DMS 273 (cell line): ENCODE measurements at regions not wholly inside any gene's neighbourhood (a gene's known extent, or its start where the extent isn't known, plus 50 kb on each side); places are given as distances from the start of the nearest gene placed in this dataset.
"Not testable (repeated sequence)": the region's sequence is repeated elsewhere in the genome, so short reads cannot be mapped to it uniquely, and the experiment has no call there.

Experiments
- DNase-seq: peaks from one replicate; lab custom pipeline; 2025; ENCODE audit not compliant: unreplicated experiment; lab: John Stamatoyannopoulos, UW

DNA sequence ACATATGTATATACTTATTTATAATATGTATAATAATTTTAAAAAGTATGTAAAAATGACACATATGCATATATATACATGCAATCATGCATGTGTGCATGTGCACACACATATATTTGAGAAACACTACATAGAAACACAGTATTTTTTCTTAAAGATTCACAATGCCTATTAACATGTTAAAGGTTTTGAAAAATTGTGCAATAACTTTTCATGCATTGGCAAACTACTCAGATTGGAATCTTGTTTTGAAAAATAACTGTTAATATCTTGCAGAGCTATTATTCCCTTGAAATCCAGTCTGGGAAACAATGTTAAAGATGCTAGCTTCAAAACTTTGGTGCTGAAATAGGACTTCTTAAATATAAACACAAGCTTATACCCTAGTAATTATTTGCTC lies 256.2 kb upstream of the P2RY1 start:
- no peak for DNase-seq

DNA sequence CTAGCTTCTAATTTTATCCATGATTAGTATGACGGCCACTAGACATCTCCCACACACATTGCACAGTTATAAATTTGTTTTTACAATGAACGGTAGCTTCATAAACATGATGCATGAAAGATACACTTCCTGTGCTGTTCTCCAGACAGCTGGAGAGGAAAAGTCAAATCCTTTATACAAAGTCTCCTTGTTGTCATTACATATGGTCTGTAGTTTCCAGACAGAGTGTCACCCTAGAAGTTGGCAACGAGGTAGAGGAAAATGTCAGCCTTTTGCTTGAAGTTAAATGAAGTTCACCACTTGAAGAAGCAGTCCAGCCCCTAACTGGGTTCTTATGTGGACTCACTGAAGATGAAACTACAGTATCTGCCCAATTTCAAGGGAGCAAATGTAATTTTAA lies 253.0 kb upstream of the P2RY1 start:
- DNase-seq: no peak

DNA sequence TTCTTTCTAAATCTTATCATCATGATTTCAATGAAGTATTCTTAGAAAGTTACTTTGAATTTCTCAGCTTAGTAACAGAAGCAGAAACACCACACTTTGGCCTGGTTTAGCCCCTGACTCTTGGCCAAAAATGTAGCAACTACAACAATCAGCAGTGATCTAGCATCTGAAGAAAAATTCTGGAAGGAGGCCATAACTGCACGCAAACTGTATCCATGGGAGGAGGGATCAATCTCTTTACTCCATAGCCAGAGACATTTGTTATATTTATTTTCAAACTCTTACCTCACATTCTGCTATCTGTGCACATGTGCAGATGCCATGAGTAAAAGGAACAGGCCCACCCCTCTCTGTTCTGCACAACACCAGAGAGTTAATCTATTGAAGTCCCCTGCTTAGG lies 251.0 kb upstream of the P2RY1 start:
- DNase-seq: no peak

DNA sequence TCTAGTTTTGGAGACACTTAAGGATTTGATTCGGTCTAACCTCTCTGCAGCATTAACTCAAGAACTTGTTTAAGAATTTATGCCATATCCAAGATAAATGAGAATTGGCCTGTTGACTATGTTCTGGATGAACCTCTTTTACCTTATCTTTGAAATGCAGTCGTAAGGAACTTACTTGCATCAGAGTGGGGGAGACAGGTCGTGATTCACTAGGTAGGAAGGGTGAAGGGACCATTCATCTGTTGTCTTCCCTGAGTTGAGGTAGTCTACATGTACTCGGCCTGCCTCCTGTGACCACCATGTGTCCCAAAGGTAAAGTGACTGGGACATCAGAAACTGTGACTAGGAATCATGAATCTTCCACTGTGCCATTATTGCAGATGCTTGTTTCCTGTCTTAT lies 248.0 kb upstream of the P2RY1 start:
- DNase-seq: no peak

DNA sequence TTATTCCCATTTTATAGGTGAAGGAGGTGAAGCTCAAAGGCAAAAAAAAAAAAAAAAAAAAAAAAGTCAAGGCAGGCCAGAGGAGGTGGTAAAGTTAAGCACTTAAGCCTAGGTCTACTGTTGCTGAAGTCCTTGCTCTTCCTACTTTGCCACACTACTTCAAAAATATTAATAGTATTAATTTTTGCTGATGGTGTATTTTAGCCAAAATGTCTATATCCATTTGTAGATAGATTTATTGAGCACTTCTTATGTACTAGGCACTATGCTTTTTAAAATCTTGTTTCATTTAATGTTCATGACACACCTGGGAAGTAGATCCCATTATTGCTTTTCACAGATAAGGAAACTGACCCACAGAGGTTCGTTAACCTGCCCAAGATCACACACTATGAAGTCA lies 247.1 kb upstream of the P2RY1 start:
- no peak for DNase-seq

DNA sequence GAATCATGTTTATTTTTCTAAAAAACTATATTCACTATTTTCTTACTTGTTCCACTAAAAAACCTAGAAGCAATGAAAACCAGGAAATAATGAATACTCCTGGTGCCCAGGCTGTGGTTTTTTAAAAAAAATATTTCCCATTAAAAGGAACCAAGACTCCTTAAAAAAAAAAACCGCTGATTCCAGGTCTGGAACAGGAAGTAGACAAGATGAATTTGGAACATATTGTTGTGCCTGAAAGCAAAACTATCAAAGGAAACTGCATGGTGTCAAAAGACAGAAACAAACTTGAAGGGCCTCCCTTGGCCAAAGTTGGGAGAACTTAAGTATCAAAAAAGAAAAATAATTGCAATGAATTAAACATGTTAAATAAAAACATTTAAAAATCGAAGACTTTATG lies 245.3 kb upstream of the P2RY1 start:
- no peak for DNase-seq

DNA sequence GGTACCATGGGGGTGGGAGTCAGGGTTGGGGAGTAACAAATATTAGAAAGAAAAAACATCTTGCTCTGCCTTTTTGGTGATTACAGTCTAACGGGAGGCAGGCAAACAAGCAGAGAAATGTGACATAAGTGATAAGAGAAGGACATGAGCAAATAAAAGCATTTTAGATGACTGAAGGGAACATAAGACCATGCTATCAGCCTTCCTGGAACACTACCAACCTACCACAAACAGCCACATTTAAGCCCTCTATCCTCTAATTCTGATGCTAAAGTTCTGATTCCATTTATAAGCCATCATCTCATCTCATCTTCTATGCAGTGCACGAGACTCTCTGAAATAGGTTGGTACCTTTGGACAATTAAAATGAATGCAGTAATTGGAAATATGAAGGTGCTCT lies 243.4 kb upstream of the P2RY1 start:
- DNase-seq: no peak

DNA sequence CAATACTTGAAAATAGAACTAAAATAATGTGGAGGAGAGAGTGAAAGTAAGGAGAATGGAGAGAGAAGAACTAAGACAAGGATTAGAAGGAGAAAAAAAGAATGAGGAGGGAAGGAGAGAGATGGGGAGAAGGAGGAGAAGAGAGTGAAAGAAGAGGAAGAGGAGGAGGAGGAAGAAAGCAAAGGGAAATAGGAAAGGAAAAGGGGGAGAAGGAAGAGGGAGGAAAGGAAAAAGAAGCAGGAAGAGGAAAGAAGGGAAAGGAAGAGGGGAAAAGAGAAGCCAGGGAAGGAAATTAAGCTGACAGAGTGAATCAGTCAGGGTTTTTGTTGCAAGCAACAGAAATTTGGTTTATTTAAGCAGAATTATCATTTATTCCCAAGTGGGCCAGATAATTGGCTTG lies 241.7 kb upstream of the P2RY1 start:
- no peak for DNase-seq

DNA sequence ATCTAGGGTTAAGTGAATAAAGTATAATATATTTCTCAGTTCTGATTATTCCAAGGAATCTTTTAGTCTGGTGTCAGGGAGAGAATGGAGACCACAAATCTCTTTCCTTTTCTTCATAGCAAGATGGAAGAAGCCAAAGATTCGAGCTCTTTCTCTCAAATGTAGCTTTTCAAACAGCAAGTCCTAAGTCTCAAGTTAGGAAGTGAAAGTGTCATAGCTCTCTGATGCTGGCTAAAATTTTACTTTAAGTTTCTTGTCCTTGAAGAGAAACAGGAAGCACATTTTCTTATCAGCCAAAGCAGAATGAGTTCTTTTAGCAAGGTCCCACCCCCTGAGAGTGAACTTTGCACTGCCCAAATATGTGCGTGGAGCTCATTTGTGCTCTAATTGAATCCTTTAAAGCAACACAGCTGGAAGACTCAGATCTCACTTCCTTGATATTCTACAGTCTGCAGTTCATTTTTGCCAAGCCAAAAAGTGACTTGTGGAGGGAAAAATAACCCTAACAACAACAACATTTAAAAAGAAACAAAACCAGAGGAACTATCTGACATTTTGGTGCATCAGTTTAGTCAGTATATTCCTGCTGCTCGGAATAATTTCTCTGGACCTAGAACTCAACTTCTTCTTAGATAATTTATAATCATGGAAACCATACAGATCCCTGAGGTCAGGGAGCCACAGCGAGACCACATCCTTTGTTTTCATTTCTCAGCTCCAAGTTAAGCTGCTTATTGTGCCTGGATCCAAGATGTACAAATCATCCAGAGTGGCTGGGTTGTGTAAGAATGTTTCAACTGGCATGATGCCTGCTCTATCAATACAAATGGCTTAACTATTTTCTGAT lies 238.7 kb upstream of the P2RY1 start:
- no peak for DNase-seq

DNA sequence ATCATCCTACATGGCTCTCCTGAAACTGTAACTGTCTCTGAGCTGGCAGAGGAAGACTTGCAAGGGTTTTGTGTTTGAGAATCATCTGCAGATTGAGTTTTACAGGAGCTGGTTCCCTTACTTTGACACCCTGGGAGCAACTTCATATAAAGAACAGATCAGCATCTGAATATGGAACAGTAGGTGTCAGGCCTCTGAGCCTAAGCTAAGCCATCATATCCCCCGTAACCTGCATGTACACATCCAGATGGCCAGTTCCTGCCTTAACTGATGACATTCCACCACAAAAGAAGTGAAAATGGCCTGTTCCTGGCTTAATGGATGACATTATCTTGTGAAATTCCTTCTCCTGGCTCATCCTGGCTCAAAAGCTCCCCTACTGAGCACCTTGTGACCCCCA lies 238.1 kb upstream of the P2RY1 start:
- DNase-seq: not testable (repeated sequence)

DNA sequence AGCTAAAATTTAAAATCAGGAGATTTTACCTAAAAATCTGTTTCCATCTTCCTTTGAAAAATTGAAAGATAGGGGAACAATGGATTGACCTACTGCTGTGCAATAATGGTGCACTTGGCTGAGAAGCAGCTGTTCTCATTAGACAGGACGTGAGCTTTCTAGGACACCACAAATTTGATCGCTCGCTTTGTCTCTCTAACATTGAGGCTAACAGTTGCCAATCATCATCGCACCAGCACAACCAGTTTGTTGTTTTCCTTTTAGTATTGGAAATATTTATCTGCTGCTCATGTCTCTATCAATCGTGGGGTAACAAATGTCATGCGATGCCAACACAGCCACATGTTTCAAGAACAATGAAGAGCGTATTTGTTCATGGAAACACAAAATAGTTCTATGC lies 228.8 kb upstream of the P2RY1 start:
- DNase-seq: no peak

DNA sequence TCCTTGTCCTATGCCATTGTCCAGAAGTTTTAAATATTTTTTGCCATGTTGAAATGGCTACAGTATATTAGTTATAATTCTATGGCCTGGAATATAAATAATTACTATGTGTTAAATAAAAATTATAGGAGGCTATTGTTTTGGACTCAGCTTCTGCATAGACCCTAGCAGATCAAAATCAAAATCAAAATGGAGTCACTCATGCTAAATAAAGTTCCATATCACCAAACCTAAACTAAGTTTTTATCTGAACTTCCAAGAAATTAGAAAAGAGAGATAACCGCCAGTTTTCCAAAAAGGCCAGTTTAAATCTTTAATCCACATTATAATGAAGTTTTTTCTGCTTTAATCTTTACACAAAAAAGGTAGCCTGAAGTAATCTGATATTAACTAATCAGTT lies 227.8 kb upstream of the P2RY1 start:
- no peak for DNase-seq

DNA sequence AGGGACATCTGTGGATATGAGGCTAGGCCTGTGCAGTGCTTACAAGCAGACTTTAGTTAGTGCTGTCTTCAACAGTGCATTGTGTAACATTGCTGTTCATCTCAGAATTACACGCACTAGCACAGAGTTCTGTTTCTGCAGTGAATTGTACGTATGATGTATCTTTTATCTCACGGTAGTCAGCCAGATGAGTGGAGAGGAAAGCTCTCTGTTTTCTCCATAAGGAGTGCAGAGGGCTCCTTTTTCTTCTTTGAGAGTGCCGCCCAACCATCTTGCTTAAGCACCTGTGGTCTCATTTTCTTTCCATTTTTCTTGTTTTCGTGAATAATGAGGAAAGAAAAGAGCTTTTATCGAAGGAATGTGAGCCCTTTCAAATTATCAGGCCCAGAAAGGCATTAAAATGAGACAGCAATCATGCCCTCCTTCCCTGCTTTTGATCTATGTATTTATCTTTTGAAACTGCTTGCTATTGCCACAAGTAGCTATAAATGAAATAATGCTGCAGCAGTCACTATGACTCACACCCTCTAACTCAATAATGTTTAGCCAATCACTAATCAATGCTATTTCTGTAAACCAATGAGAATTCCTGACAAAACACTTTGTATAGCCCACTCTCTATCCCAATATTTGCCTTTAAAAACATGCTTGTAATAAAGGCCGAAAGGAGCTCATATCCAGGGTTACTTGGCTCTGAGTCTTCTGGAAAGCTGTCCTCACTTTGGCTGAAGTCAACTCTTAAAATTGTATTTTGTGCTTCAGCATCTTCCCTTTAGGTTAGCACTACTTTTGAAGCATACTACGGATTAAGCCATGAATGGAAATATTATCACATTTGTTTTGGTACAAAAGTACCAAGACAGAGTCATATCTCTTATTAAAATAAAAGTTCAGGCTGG lies 226.0 kb upstream of the P2RY1 start:
- DNase-seq: no peak

DNA sequence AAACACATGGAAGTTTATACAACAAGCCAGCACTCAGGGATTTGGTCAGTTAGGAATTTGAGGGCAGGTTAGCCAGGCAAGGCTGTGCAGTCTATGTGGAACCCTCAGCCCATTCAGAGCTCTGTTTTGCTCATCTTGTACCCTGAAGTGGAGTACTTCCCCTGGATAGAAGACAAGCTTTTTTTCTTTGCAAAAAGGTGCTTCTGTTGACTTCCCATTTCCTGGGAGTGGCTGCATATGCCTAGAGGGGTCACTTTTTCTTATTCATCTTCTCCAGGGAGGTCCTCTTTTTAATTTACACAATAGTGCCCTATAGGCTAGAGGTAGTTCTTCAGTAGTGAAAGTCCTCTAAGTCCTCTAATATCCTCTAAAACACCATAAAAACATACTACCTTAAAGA lies 225.0 kb upstream of the P2RY1 start:
- no peak for DNase-seq

DNA sequence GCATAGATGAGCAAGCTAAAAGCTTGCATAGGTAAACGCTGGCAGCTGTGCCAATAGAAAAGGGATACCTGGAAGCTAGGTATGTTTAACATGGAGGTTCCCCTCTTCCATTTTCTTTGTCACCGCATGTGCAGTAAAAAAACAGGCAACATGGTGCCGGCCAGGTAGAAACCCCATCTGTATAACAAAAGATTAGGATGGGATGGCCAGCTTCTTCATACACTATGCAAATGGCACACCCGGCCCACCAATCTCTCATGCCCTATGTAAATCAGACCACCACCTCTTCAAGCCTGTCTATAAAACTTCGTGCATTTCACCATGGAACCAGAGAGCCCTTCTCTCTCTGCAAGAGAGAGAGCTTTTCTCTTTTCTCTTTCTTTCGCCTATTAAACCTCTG lies 224.3 kb upstream of the P2RY1 start:
- DNase-seq: no peak

DNA sequence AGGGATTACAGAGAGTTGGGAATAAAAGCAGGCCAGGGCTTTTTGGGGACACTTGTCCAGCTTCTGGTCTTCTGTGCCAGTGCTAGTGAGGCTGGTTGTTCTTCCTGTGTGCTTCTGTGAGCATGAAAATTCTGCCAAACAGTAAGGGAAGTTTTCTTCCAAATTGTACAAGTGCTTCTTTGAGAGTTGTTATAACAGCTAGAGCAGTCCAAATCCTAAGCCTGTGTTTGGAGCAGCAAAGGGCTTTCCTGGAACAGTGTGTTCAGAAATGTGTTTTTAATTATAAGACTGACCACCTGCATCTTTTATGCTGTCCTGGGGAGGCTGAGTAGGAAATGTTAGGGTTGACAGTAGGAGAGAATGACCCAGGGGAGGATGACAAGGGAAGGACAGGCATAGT lies 223.0 kb upstream of the P2RY1 start:
- no peak for DNase-seq

DNA sequence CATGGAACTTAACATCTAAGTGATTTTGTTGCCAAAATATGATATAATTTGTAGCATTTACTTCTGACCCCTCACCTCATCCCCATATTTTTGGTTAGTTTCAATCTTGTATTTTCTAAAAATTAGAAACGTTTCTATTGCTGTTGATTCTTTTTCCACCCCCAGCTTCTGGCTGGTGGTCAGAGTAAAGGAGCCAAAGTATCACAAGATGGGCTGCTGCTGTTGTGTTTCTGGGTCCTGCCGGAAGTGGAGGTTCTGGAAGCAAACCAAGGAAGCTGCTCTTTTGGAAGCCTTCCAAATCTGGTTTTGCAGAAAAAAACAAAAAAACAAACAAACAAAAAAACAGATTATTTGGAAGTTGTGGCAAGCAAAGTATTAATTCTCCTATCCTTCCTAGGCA lies 221.1 kb upstream of the P2RY1 start:
- DNase-seq: no peak

DNA sequence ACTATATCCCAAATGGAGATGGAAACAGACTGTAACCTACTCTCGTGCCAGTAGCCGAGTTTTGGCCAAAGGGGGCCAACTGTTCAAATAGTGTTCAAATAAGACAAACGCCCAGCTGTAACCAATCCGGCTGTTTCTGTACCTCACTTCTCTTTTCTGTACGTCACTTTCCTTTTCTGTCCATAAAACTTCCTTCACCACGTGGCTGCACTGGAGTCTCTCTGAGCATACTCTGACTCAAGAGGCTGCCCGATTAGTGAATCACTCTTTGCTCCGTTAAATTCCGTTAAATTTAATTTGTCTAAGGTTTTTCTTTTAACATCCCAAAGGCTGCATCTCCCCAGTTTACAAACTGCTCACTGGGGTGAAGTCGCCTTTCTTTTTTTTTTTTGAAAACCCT lies 219.2 kb upstream of the P2RY1 start:
- DNase-seq: no peak

DNA sequence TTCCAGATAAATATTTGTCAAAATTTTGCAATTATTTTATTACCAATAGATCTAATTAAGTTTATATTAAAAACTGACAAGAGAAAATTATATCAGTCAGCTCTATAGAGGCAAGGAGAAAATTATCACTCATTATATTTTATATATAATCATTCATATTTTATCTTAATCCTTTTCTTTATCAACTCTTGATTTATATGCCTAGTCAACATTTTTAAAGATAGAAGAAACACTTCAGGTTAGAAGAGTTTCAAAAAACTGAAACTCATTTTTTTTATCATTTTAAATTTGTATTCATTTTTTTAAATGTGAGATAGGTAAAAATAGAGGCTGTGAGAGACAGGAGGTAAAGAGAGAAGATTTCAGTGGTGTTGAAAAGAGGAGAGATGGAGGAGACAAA lies 217.3 kb upstream of the P2RY1 start:
- no peak for DNase-seq

DNA sequence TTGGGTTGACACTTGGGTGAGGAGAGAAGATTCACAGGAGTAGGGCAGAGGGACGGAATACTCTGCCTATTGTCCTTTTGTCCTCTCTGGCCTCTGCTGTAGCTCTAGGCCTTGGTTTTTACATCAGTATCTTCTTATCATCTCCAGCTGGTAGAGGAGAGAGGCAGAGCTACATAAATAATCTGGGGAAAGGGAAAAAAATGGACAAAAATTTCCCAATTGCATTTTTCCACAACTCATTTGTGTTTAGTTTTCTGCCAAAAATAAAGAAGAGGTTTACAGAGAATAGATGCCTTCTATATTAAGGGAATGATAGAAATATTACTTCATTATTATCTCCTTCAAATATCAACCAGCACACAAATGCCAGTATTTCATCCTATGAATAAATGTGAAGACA lies 216.4 kb upstream of the P2RY1 start:
- DNase-seq: no peak

DNA sequence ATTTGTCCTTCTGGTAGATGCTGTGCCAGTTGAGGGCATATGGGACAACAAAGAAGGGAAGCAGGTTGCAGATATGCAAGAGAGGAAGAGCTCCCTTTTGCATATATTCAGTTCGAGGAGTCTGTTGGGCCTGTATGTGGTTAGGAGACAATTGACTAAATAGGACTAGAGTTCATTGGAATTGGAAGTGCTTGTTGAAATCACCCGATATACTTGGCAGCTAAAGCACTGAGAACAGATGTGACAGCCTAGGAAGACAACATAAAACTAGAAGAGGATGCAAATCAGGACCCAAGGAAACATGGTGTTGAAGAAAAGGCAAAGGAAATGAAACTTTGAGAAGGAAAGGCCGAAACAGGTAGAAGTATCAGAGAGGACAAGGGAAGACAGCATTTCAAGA lies 215.2 kb upstream of the P2RY1 start:
- no peak for DNase-seq

DNA sequence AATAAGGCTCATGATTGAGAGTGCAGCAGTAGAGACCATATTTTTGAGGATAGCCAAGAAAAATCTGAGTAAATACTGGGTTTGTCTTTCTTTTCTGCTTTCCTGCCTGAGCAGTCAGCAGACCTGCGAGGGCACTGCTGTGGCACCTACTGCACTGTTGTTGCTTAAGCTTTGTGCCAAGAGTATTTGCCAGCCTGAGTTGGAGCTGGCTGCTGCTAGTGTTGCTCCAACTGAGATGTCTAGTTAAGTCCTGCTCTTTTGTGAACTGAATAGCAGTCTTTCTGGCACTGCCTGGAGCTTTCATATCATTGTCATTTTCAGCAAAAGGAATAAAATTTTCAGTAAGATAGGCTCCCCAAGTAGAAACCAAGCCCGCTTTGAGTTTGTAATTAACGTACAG lies 214.5 kb upstream of the P2RY1 start:
- no peak for DNase-seq
